ENCODE measurements at regions not wholly inside any gene's neighbourhood (a gene's known extent, or its start where the extent isn't known, plus 50 kb on each side); places are given as distances from the start of the nearest gene placed in this dataset.
"Not testable (repeated sequence)": the region's sequence is repeated elsewhere in the genome, so short reads cannot be mapped to it uniquely, and the experiment has no call there.

GRCh38 chrX:140074851-140075250 lies 109.5 kb upstream of the CXorf66 start:
- H2AFZ ChIP-seq (ENCODE audit: low read depth); H3K79me2 ChIP-seq (ENCODE audit: insufficient read depth); H3K9ac ChIP-seq; POLR2A ChIA-PET; H3K9me3 ChIP-seq; H3K9me2 ChIP-seq; H4K20me1 ChIP-seq (ENCODE audit: insufficient read depth); CTCF ChIA-PET; H3K4me1 ChIP-seq (ENCODE audit: control insufficient read depth in 1 of 2, insufficient read depth in 2 of 2, low read depth in 1 of 2, low read length in 1 of 2); H3K4me2 ChIP-seq; H3K27me3 ChIP-seq (ENCODE audit: insufficient read depth); H3K4me3 ChIP-seq (ENCODE audit: low read depth in 2 of 2, low read length in 1 of 2); DNase-seq; H3K36me3 ChIP-seq (replicated peaks in 1 of 2; ENCODE audit: control insufficient read depth in 1 of 2, insufficient read depth in 2 of 2, low read length in 1 of 2); H3K27ac ChIP-seq (ENCODE audit: low read depth in 2 of 2, low read length in 1 of 2); H3F3A ChIP-seq (replicated peaks; ENCODE audit: insufficient read depth): not testable (repeated sequence)
- WGBS (ENCODE audit: low lambda C conversion rate), result no CpG with 5 or more reads among the region's 2 CpGs

- TF ChIP-seq SMC3 (IDR thresholded peaks at IDR 0.05; ENCODE audit: low read depth, low read length), result no peak
- no peak for TF ChIP-seq CHD2 (IDR thresholded peaks at IDR 0.05; ENCODE audit: low read length, partially characterized antibody)
- TF ChIP-seq GATA2 (CRISPR knock-in tag; IDR thresholded peaks at IDR 0.05), result no peak
- TF ChIP-seq NFIC (IDR thresholded peaks at IDR 0.05; ENCODE audit: borderline replicate concordance), result no peak
- TF ChIP-seq RFX5 (IDR thresholded peaks at IDR 0.05; ENCODE audit: low read length), result no peak
- CTCF ChIA-PET, result interaction anchor here (1.8 kb wide), 1 partner anchor 14 kb away, joined by 7 read pairs; no protein-coding TSS in a partner anchor
- no peaks in the 10 kb centered on the region for H3F3A ChIP-seq (replicated peaks; ENCODE audit: insufficient read depth)
- H2AFZ ChIP-seq (ENCODE audit: low read depth), result no peak overlapping the region
- no peak for DNase-seq
- H3K9ac ChIP-seq, result no peak overlapping the region
- no peaks in the 10 kb centered on the region for H3K9me2 ChIP-seq
- H4K20me1 ChIP-seq (ENCODE audit: insufficient read depth), result no peaks in the 10 kb centered on the region
- H3K4me3 ChIP-seq (ENCODE audit: low read depth in 2 of 2, low read length in 1 of 2), result no peak overlapping the region
- POLR2A ChIA-PET, result no interaction called here
- H3K27me3 ChIP-seq (ENCODE audit: insufficient read depth), result no peaks in the 10 kb centered on the region; the same call in 1 of the 2 replicates
- no peaks in the 10 kb centered on the region for H3K79me2 ChIP-seq (ENCODE audit: insufficient read depth)
- H3K4me2 ChIP-seq, result no peak overlapping the region
- no peaks in the 10 kb centered on the region for H3K9me3 ChIP-seq
- no peak overlapping the region for H3K27ac ChIP-seq (ENCODE audit: low read depth in 2 of 2, low read length in 1 of 2)
- no peaks in the 10 kb centered on the region for H3K36me3 ChIP-seq (replicated peaks in 1 of 2; ENCODE audit: control insufficient read depth in 1 of 2, insufficient read depth in 2 of 2, low read length in 1 of 2)
- H3K4me1 ChIP-seq (ENCODE audit: control insufficient read depth in 1 of 2, insufficient read depth in 2 of 2, low read depth in 1 of 2, low read length in 1 of 2), result no peaks in the 10 kb centered on the region
These were observed 105.7 kb upstream of the CXorf66 start for GRCh38 chrX:140071037-140071436.

GRCh38 chrX:140065961-140066662 lies 100.8 kb upstream of the CXorf66 start:
- H3K36me3 ChIP-seq (replicated peaks in 1 of 2; ENCODE audit: control insufficient read depth in 1 of 2, insufficient read depth in 2 of 2, low read length in 1 of 2), result no peaks in the 10 kb centered on the region
- H3K27ac ChIP-seq (ENCODE audit: low read depth in 2 of 2, low read length in 1 of 2), result no peak overlapping the region
- no peaks in the 10 kb centered on the region for H3K79me2 ChIP-seq (ENCODE audit: insufficient read depth)
- 0% methylated on average over 3 of the region's 3 CpGs for WGBS (ENCODE audit: low lambda C conversion rate)
- H3K9ac ChIP-seq, result no peak overlapping the region
- POLR2A ChIA-PET, result no interaction called here
- H4K20me1 ChIP-seq (ENCODE audit: insufficient read depth), result no peaks in the 10 kb centered on the region
- H2AFZ ChIP-seq (ENCODE audit: low read depth), result no peak overlapping the region
- CTCF ChIA-PET, result interaction anchor here (1.8 kb wide), 1 partner anchor 9 kb away, joined by 10 read pairs; no protein-coding TSS in a partner anchor
- no peaks in the 10 kb centered on the region; the same call in 1 of the 2 replicates for H3K27me3 ChIP-seq (ENCODE audit: insufficient read depth)
- no peak overlapping the region for H3K4me3 ChIP-seq (ENCODE audit: low read depth in 2 of 2, low read length in 1 of 2)
- no peak for DNase-seq
- no peaks in the 10 kb centered on the region for H3F3A ChIP-seq (replicated peaks; ENCODE audit: insufficient read depth)
- TF ChIP-seq TEAD4 (IDR thresholded peaks at IDR 0.05; ENCODE audit: borderline replicate concordance, insufficient read depth) (no peak), MXI1 (IDR thresholded peaks at IDR 0.05; ENCODE audit: low read depth, low read length) (no peak), GABPA (IDR thresholded peaks at IDR 0.05; ENCODE audit: low read depth) (no peak), JUND (IDR thresholded peaks at IDR 0.05) (no peak), MAX (IDR thresholded peaks at IDR 0.05; ENCODE audit: low read depth) (no peak), REST (IDR thresholded peaks at IDR 0.05; ENCODE audit: low read depth, low read length) (no peak), POLR2AphosphoS5 (IDR thresholded peaks at IDR 0.05; ENCODE audit: low read depth, low read length) (no peak), TAF1 (IDR thresholded peaks at IDR 0.05; ENCODE audit: borderline replicate concordance, low read depth, low read length) (no peak), RCOR1 (IDR thresholded peaks at IDR 0.05; ENCODE audit: low read length) (no peak), SMC3 (IDR thresholded peaks at IDR 0.05; ENCODE audit: low read depth, low read length) (no peak), IRF3 (IDR thresholded peaks at IDR 0.05; ENCODE audit: low read depth, low read length) (no peak), SIN3A (IDR thresholded peaks at IDR 0.05; ENCODE audit: borderline replicate concordance, low read depth, low read length) (no peak), RFX5 (IDR thresholded peaks at IDR 0.05; ENCODE audit: low read length) (no peak)
- no peaks in the 10 kb centered on the region for H3K9me2 ChIP-seq
- no peaks in the 10 kb centered on the region for H3K4me1 ChIP-seq (ENCODE audit: control insufficient read depth in 1 of 2, insufficient read depth in 2 of 2, low read depth in 1 of 2, low read length in 1 of 2)
- H3K9me3 ChIP-seq, result no peaks in the 10 kb centered on the region
- no peak overlapping the region for H3K4me2 ChIP-seq

All from SK-N-SH (cell line).